ENCODE measurements at regions not wholly inside any gene's neighbourhood (a gene's known extent, or its start where the extent isn't known, plus 50 kb on each side); places are given as distances from the start of the nearest gene placed in this dataset.

GRCh38 chr6:120627612-120628011, 706.7 kb downstream of the TBC1D32 start:
- Histone ChIP-seq H3K27me3 (no peaks in the 10 kb centered on the region), H3K4me1 (no peaks in the 10 kb centered on the region), H3K36me3 (no peaks in the 10 kb centered on the region), H3K4me3 (no peak overlapping the region), H3K9me3 (peaks cover 0 to 7% (median 0%) of the 10 kb centered on the region in 4 donors), H3K27ac (no peak overlapping the region)
- TF ChIP-seq POLR2A (IDR thresholded peaks at IDR 0.05) (no peak), CTCF (IDR thresholded peaks at IDR 0.05) (no peak)
- DNase-seq (ENCODE audit: low spot score in 2 of 2) = no peak
- WGBS, 2 donors = 95 to 98% methylated on average over 3 of the region's 3 CpGs

GRCh38 chr6:120622127-120622631, 712.1 kb downstream of the TBC1D32 start:
- 16 to 35% methylated on average over 1 of the region's 1 CpG for WGBS, 2 donors
- TF ChIP-seq EP300 (IDR thresholded peaks at IDR 0.05) (no peak), POLR2A (IDR thresholded peaks at IDR 0.05) (no peak)
- H3K4me3 ChIP-seq = no peak overlapping the region
- no peak overlapping the region for H3K27ac ChIP-seq
- no peaks in the 10 kb centered on the region for H3K9me3 ChIP-seq
- H3K27me3 ChIP-seq = no peaks in the 10 kb centered on the region
- no peak for DNase-seq (ENCODE audit: low spot score in 2 of 2)
- H3K4me1 ChIP-seq = no peaks in the 10 kb centered on the region
- no peaks in the 10 kb centered on the region for H3K36me3 ChIP-seq

- Histone ChIP-seq H3K4me3 (no peak overlapping the region), H3K27ac (no peak overlapping the region), H3K4me1 (no peaks in the 10 kb centered on the region), H3K9me3 (no peaks in the 10 kb centered on the region), H3K36me3 (no peaks in the 10 kb centered on the region), H3K27me3 (no peaks in the 10 kb centered on the region)
- 43% methylated on average over 1 of the region's 1 CpG for WGBS, 2 donors
- TF ChIP-seq CTCF (IDR thresholded peaks at IDR 0.05) (no peak), EP300 (IDR thresholded peaks at IDR 0.05) (no peak), POLR2A (IDR thresholded peaks at IDR 0.05) (no peak)
- no peak for DNase-seq (ENCODE audit: low spot score in 2 of 2)
Observed at GRCh38 chr6:120620900-120621299, 713.4 kb downstream of the TBC1D32 start.

- no peak overlapping the region for H3K4me3 ChIP-seq
- no peaks in the 10 kb centered on the region for H3K36me3 ChIP-seq
- no peak for TF ChIP-seq EP300 (IDR thresholded peaks at IDR 0.05)
- no peak for TF ChIP-seq POLR2A (IDR thresholded peaks at IDR 0.05)
- TF ChIP-seq CTCF (IDR thresholded peaks at IDR 0.05) = no peak
- H3K27me3 ChIP-seq = no peaks in the 10 kb centered on the region
- H3K9me3 ChIP-seq = no peaks in the 10 kb centered on the region
- WGBS, 2 donors = 91% methylated on average over 3 of the region's 3 CpGs
- no peaks in the 10 kb centered on the region for H3K4me1 ChIP-seq
- no peak for DNase-seq (ENCODE audit: low spot score in 2 of 2)
- H3K27ac ChIP-seq = no peak overlapping the region
Observed at GRCh38 chr6:120615238-120615637, 719.0 kb downstream of the TBC1D32 start.

- H3K4me1 ChIP-seq = no peaks in the 10 kb centered on the region
- WGBS, 2 donors = 56% methylated on average over 2 of the region's 2 CpGs
- H3K4me3 ChIP-seq = no peak overlapping the region
- H3K27ac ChIP-seq = no peak overlapping the region
- H3K27me3 ChIP-seq = no peaks in the 10 kb centered on the region
- no peaks in the 10 kb centered on the region for H3K9me3 ChIP-seq
- DNase-seq (ENCODE audit: low spot score in 2 of 2) = no peak
- H3K36me3 ChIP-seq = no peaks in the 10 kb centered on the region
- TF ChIP-seq EP300 (IDR thresholded peaks at IDR 0.05) = no peak
- TF ChIP-seq CTCF (IDR thresholded peaks at IDR 0.05) = no peak
- no peak for TF ChIP-seq POLR2A (IDR thresholded peaks at IDR 0.05)
Observed at GRCh38 chr6:120614723-120615122, 719.6 kb downstream of the TBC1D32 start.

GRCh38 chr6:120608826-120609225, 725.5 kb downstream of the TBC1D32 start:
- TF ChIP-seq POLR2A (IDR thresholded peaks at IDR 0.05) = no peak
- no peak for TF ChIP-seq EP300 (IDR thresholded peaks at IDR 0.05)
- no peak for TF ChIP-seq CTCF (IDR thresholded peaks at IDR 0.05)
- H3K36me3 ChIP-seq = no peaks in the 10 kb centered on the region
- H3K4me3 ChIP-seq = no peak overlapping the region
- H3K27me3 ChIP-seq = no peaks in the 10 kb centered on the region
- WGBS, 2 donors = 35 to 51% methylated on average over 1 of the region's 1 CpG
- H3K27ac ChIP-seq = no peak overlapping the region
- DNase-seq (ENCODE audit: low spot score in 2 of 2) = no peak
- no peaks in the 10 kb centered on the region for H3K9me3 ChIP-seq
- no peaks in the 10 kb centered on the region for H3K4me1 ChIP-seq

Measured in tibial nerve (tissue), 4 donors.